HG03066 (cell line): ENCODE measurements at regions not wholly inside any gene's neighbourhood (a gene's known extent, or its start where the extent isn't known, plus 50 kb on each side); places are given as distances from the start of the nearest gene placed in this dataset.

Experiments
- ATAC-seq: cut with Tn5 transposase; IDR thresholded peaks from one replicate; pipeline ENCODE4 v1.9.1; 2021; ENCODE audit warnings: low read depth; ENCODE audit not compliant: unreplicated experiment

GRCh38 chr13:73904625-73905024, 229.6 kb downstream of the KLF12 start:
- no peak for ATAC-seq

GRCh38 chr13:73903561-73903960, 230.6 kb downstream of the KLF12 start:
- ATAC-seq: no peak

DNA sequence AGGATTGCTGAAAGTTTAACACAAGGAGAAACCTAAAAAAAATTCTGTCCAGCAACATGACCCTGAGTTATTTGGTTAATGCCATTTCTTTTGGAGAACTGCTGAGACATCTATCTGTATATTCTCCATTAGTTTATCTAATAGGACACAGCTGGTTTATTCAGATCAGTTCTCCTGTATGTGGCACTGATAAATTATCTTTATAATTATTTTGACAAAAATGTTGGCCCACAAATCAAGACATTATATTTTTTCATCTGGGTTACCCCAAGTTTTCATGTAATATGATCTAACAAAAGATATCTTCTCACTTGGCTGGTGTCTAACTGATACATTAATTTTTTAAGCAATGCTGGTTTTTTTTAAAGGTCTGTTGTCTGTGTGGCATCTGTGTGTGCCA, 231.4 kb downstream of the KLF12 start:
- no peak for ATAC-seq

DNA sequence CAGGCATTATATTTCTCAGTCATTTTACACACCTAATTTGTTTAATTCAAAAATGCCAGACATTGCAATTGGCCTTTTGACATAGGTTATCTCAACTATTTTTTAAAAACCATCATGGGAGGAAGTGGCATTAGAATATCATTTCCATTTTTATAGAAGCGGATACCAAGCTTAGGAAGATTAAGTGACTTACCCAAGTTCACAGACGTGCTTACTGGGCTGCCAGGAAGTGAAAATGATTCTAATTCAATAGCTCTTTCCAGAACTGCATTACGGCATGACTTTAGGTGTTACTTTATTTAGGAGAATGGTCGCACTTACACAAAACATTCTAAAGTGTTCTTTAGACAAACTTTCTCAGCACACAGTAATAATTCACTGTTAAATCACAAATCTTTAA, 231.9 kb downstream of the KLF12 start:
- no peak for ATAC-seq

DNA sequence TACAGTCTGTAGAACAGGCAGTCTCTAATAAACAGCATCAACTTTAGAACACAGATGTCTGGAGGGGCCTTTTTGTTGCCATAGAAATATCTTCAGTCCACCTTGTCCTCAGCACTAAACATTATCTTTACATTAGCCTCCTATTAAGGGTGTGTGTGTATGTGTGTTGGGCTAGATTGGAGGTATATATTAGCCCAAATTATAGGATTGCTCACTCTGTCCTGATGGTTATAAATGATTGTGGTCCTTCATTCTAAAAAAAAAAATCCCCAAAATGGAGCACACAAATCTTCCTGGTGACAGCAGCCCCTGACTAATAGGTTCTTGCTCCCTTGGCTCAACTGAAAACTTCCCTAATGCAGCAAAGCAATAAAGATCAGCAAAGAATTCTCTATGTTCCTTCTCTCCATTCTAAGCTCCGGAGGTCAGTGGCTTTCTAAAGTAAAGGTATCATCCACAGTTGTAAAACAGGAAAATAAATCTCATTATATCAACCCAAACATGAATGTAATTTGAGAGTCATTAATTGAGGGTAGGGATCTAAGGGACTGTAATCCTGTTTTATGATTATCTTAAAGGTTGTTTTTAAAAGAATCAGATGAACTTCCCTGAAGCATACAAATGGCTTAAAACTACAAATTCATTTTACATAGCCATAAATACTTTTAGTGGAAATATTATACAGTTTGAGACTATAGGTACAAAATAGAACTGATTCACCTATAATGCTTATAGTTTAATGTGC, 232.7 kb downstream of the KLF12 start:
- ATAC-seq: no peak

DNA sequence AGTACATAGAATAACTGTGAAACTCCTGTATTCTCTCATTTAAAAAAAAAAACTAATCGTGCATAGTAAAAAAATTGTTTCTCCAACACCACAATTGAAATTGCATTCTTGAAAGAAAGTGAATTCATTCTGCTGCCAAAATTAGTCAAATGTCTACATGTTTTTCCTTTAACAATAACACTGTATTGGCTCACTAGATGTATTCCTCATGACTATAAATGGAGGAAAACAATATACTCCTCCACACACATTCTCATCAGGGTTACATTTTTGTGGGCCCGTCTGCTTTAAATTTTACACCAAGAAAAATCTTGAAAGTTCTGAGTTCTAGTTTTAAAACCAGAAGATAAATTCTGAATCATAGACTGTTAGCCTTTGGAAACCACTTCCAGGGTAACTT, 233.6 kb downstream of the KLF12 start:
- ATAC-seq: no peak

DNA sequence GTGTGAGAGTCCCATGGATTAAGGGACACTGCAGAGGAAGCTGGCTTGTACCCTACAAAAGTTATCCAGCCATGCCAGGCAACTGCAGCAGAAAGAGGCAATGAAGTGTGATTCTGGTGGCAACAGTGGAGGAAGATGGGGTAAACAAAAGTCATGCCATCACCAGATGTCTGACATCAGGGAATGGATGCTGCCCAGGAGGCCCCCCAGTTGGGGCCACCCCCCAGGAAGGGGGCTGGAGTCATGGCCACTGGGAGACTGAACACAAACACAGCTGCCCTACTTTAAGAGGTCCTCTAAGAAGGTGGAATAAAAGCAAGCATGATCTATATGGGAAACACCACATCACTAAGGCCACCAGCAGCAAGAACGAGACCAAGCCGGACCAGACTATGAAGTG, 235.3 kb downstream of the KLF12 start:
- ATAC-seq: no peak

- ATAC-seq: no peak
These were observed 235.9 kb downstream of the KLF12 start for GRCh38 chr13:73898276-73898675.

- no peak for ATAC-seq
These were observed 239.1 kb downstream of the KLF12 start for GRCh38 chr13:73894995-73895571.

DNA sequence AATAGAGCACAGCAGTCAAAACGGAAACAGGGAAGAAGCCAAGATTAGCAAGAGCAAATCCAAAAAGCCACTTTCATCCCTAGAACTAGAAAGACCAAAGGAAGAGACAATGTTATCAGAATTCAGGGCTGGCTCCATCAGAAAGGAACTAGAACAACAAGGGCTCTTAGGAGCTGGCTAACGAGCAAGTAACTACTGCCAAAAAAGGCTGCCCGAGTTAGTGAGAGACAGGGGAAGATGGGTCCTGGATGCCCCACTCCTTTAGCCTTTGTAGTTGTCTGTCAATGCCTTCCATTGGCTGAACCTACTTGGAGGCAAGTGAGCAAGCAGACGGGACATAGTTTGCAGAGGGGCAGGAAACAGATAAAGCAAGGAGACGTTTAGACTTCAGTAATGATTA, 240.4 kb downstream of the KLF12 start:
- ATAC-seq: no peak

- ATAC-seq: no peak
These were observed 242.4 kb downstream of the KLF12 start for GRCh38 chr13:73891805-73892204.

GRCh38 chr13:73883162-73883561, 251.0 kb downstream of the KLF12 start:
- ATAC-seq: no peak

DNA sequence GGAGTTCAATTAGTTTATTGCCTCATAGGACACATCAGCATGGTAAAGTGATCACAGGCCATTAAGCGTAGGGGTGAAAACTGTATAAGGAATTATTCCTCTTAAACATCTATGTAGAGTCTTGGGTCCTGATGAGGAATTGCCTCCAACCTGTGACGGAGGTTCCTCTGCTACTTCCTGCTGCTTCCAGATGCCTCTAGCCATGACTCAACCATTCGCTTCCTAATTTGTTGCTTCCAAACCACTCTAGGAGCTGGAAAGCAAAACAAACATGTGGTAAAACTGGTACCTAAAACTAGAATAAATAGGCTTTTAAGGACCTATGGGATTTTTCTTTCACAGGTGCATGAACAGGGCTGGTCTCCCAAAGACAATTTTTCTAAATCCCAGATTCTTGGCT, 253.8 kb downstream of the KLF12 start:
- ATAC-seq: no peak

GRCh38 chr13:73879346-73880015, 254.7 kb downstream of the KLF12 start:
- ATAC-seq: no peak

- no peak for ATAC-seq
These were observed 256.8 kb downstream of the KLF12 start for GRCh38 chr13:73877399-73877798.

DNA sequence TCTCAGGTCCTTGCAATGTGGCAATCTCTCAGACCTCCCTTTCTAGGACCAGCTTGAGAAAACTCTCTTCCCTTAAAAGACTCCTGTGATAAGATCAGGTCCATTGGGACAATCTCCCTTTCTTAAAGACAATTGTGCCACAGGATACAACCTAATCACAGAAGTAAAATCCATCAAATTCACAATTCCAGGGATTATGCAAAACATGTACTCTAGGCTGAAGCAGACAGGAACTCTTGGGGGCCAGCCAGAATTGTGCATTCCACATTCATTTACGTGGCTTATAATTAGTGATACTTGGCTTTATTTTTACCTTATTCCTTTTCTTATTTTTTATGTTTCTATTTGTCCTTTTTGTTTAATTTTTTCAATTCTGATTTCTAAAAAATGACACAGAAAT, 257.9 kb downstream of the KLF12 start:
- no peak for ATAC-seq

GRCh38 chr13:73873940-73874830, 260.0 kb downstream of the KLF12 start:
- ATAC-seq: no peak

- no peak for ATAC-seq
These were observed 261.8 kb downstream of the KLF12 start for GRCh38 chr13:73872397-73872796.

DNA sequence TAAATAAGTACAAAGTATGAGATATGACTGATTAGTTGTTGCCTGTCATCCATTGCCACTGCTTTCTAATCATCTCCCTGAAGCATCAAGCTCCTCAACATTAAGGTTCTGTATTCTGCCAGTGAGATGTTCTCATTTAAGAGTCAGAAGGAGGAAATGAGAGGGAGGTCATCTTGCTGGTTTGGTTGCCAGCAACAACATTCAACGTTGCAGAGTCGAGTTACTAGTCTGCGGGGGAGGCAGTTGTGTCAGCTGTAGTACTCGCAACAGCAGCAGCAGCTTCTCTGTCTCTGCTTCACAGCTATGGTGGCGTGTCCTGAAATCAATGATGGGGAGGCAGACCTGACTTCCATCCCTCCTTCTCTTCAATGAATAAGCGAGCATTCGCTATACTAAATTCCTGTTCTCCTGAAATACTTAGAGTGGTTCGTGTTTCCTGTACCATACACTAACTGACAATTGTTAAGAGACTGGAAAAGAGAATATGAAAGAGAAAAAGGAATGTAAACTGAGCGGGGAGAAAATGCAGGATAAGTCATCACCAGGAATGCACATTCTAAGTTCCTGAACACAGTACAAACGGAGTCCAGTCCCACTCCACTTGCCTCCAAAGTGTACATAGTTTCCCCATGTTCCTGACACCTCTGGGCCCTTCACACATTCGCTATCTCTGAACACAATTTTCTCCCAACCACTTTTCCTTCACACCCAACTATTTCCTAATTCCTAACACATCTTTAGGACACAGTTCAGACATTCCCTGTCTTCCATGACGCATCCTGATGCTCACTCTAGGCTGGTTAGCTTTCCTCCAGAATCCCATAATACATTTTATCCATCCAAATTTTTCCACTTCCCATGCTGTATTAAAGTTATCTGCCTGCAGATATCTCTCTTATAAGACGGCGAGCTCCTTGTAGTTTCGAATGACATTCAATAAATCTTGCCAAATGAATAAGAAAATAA, 263.0 kb downstream of the KLF12 start:
- no peak for ATAC-seq
